ENCODE measurements at regions not wholly inside any gene's neighbourhood (a gene's known extent, or its start where the extent isn't known, plus 50 kb on each side); places are given as distances from the start of the nearest gene placed in this dataset.

- DNase-seq: peak in 1 of 5 donors; percentile 15
These were observed 152.3 kb downstream of the SNX7 start for GRCh38 chr1:98813738-98814309.

- DNase-seq: no peak
These were observed 156.3 kb downstream of the SNX7 start for GRCh38 chr1:98817821-98818220.

GRCh38 chr1:98821379-98821778 is 159.9 kb downstream of the SNX7 start:
- no peak for DNase-seq

- DNase-seq: no peak
These were observed 163.2 kb downstream of the SNX7 start for GRCh38 chr1:98824736-98825135.

GRCh38 chr1:98827041-98827440 is 165.5 kb downstream of the SNX7 start:
- no peak for DNase-seq

GRCh38 chr1:98839840-98840239 is 164.8 kb downstream of the PLPPR5 start:
- DNase-seq: no peak
